Omental fat pad (tissue), 3 donors: ENCODE measurements at regions not wholly inside any gene's neighbourhood (a gene's known extent, or its start where the extent isn't known, plus 50 kb on each side); places are given as distances from the start of the nearest gene placed in this dataset.
"Not testable (repeated sequence)": the region's sequence is repeated elsewhere in the genome, so short reads cannot be mapped to it uniquely, and the experiment has no call there.

ENCODE experiments used
- ATAC-seq: fragments of 150-250 bp; one replicate; pipeline ENCODE4 v1.9.1; 2016; ENCODE audit warnings: mild to moderate bottlenecking, moderate library complexity; ENCODE audit not compliant: low FRiP score
- DNase-seq: peaks from one replicate; pipeline ENCODE4 v3.0.0-alpha.2; 2019; ENCODE audit warnings: low spot score
- TF ChIP-seq, protein P1 (sequence below), 3 donors: fragments of 450-650 bp; IDR thresholded peaks; one replicate each; pipeline ENCODE4 v1.5.1; 2016 to 2017; ENCODE audit warnings: antibody characterized with exemption in 3 of 3, mild to moderate bottlenecking in 3 of 3, moderate library complexity in 2 of 3

DNA sequence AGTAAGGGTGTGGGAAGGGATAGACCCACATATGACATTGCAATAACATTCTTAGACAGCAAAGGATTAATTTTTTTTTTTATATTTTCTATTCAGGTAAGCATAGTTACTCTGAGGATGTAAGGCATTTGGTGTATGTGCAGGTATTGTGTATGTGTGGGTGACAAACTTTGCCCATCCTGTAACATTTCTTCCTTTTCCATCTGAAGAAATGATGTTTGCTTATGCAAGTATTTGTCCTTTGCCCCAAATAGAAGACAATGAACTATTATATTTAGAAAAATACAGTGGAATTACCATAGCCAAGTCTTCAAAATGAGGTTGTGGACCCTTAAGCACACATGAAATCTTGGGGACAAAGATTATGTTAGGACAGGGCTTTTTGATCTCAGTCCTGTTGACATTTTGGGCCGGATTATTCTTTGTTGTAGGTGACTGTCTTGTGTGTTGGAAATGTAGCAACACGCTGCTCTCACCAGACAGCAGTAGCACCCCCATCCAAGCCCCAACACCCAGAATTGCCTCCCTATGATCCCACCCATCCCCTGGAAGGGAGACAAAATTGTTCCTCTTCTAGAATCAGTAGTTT lies 1244.7 kb downstream of the STIM2 start:
- ATAC-seq (no peak), DNase-seq (no peak)
- TF ChIP-seq, protein P1, sequence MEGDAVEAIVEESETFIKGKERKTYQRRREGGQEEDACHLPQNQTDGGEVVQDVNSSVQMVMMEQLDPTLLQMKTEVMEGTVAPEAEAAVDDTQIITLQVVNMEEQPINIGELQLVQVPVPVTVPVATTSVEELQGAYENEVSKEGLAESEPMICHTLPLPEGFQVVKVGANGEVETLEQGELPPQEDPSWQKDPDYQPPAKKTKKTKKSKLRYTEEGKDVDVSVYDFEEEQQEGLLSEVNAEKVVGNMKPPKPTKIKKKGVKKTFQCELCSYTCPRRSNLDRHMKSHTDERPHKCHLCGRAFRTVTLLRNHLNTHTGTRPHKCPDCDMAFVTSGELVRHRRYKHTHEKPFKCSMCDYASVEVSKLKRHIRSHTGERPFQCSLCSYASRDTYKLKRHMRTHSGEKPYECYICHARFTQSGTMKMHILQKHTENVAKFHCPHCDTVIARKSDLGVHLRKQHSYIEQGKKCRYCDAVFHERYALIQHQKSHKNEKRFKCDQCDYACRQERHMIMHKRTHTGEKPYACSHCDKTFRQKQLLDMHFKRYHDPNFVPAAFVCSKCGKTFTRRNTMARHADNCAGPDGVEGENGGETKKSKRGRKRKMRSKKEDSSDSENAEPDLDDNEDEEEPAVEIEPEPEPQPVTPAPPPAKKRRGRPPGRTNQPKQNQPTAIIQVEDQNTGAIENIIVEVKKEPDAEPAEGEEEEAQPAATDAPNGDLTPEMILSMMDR (IDR thresholded peaks at IDR 0.05): no peak

DNA sequence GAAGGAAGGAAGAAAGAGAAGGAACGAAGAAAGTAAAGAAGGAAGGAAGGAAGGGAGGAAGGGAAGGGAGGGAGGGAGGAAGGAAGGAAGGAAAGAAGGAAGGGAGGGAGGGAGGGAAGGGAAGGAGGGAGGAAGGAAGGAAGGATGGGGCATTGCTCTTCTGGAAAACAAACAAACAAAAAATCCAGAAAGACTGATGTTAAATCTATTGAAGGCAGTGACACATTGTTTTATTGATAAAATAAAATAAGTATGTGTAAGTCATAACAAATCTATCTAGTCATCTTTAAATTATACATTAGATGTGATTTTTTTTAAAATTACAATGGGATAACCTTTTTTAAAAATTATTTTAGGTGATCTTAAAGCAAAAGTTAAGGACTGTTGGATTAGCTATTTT lies 1245.5 kb downstream of the STIM2 start:
- no peak for DNase-seq
- no peak for ATAC-seq
- TF ChIP-seq, protein P1 (IDR thresholded peaks at IDR 0.05): no peak

DNA sequence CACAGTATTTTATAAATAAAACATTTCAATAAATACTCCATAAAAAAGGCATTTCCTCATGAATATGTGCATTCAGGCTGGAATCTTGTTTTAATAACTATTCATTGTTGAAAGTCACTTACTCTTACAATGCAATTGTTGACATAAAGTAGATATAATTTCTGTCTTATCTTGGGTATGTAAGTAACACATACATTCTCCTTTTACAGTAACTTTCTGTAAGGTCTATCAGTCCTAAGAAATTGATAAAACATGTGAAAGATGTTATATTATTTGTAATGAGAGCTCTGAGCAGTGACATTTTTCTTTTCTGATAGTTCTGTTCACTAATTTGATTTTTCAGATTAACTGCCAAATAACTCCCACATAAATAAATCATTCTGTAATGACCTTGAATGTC lies 1249.2 kb downstream of the STIM2 start:
- ATAC-seq (no peak), DNase-seq (no peak)
- TF ChIP-seq, protein P1 (IDR thresholded peaks at IDR 0.05): no peak

DNA sequence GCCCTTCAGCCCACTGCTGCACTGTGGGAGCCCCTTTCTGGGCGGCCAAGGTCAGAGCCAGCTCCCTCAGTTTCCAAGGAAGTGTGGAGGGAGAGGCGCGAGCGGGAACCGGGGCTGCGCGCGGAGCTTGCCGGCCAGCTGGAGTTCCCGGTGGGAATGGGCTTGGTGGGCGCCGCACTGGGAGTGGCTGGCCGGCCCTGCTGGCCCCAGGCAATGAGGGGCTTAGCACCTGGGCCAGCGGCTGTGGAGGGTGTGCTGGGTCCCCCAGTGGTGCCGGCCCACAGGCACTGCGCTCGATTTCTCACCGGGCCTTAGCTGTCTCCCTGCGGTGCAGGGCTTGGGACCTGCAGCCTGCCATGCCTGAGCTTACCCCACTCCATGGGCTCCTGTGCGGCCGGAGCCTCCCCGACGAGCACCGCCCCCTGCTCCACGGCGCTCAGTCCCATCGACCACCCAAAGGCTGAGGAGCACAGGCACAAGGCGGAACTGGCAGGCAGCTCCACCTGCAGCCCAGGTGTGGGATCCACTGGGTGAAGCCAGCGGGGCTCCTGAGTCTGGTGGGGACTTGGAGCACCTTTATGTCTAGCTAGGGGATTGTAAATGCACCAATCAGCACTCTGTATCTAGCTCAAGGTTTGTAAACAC lies 1252.2 kb downstream of the STIM2 start:
- not testable (repeated sequence) for ATAC-seq, DNase-seq

DNA sequence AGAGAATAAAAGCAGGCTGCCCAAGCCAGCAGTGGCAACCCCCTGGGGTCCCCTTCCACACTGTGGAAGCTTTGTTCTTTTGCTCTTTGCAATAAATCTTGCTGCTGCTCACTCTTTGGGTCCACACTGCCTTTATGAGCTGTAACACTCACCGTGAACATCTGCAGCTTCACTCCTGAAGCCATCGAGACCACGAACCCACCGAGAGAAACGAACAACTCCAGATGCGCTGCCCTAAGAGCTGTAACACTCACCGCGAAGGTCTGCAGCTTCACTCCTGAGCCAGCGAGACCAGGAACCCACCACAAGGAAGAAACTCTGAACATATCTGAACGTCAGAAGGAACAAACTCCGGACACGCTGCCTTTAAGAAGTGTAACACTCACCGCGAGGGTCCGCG lies 1252.9 kb downstream of the STIM2 start:
- DNase-seq, ATAC-seq: not testable (repeated sequence)

DNA sequence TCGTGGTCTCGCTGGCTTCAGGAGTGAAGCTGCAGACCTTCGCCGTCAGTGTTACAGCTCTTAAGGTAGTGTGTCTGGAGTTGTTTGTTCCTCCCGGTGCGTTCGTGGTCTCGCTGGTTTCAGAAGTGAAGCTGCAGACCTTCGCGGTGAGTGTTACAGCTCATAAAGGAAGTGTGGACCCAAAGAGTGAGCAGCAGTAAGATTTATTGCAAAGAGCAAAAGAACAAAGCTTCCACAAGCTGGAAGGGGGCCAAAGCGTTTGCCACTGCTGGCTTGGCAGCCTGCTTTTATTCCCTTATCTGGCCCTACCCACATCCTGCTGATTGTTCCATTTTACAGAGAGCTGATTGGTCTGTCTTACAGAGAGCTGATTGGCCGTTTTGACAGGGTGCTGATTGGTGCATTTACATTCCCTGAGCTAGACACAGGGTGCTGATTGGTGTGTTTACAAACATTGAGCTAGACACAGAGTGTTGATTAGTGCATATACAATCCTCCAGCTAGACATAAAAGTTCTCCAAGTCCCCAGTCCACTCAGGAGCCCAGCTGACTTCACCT lies 1256.0 kb downstream of the STIM2 start:
- not testable (repeated sequence) for DNase-seq, ATAC-seq

DNA sequence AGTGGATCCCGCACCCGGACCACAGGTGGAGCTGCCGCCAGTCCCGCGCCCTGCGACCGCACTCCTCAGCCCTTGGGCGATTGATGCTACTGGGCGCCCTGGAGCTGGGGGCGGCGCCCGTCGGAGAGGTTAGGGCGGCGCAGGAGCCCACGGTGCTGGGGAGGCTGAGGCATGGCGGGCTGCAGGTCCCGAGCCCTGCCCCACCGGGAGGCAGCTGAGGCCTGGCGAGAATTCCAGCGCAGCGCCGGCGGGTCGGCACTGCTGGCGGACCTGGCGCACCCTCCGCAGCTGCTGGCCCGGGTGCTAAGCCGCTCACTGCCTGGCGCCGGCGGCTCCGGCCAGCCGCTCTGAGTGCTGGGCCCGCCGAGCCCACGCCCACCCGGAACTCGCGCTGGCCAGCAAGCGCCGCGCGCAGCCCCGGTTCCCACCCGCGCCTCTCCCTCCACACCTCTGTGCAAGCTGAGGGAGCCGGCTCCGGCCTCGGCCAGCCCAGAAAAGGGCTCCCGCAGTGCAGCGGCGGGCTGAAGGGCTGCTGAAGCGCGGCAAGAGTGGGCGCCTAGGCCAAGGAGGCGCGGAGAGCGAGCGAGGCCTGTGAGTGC lies 1256.5 kb downstream of the STIM2 start:
- TF ChIP-seq, protein P1 (IDR thresholded peaks at IDR 0.05): no peak
- DNase-seq (no peak), ATAC-seq (no peak)

DNA sequence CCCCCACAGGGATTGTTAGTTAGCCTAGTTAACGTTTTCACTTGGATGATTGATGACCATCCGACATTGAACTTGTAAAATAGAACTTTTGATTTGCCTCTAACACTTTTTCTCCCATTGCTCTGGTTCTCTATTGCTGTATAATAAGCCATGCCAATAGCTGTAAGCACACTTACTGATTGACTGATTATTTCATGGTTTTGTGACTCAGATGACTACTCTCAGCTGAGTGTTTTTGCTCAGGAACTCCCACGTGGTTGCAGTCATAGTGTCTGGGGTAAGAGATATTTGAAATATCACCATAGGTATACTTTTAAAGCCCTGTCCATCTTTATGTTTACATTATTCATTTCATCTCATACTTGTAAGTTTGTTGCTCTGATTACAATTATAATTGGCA lies 1285.5 kb downstream of the STIM2 start:
- DNase-seq (no peak), ATAC-seq (no peak)

More for the DNA sequence above, 1285.5 kb downstream of the STIM2 start:
- TF ChIP-seq, protein P1 (IDR thresholded peaks at IDR 0.05): no peak
